Esophagus (tissue), 2 donors: ENCODE measurements at regions not wholly inside any gene's neighbourhood (a gene's known extent, or its start where the extent isn't known, plus 50 kb on each side); places are given as distances from the start of the nearest gene placed in this dataset.

ENCODE experiments used
- H3K27ac ChIP-seq, 2 donors: one replicate each; pipeline ENCODE4 v1.5.1; 2013; ENCODE audit warnings: low read depth in 2 of 2, mild to moderate bottlenecking in 2 of 2, inconsistent platforms in 1 of 2, low read length in 1 of 2, moderate library complexity in 1 of 2
- H3K27me3 ChIP-seq, 2 donors: one replicate each; pipeline ENCODE4 v1.6.1; 2013; ENCODE audit warnings: low read length in 2 of 2, control low read depth in 1 of 2, mild to moderate bottlenecking in 1 of 2; ENCODE audit not compliant: insufficient read depth in 2 of 2, control insufficient read depth in 1 of 2
- H3K36me3 ChIP-seq, 2 donors: one replicate each; pipeline ENCODE4 v1.6.1; 2013; ENCODE audit warnings: low read length in 1 of 2; ENCODE audit not compliant: control insufficient read depth in 2 of 2, insufficient read depth in 2 of 2
- H3K4me1 ChIP-seq, 2 donors: one replicate each; pipeline ENCODE4 v1.6.1; 2013; ENCODE audit warnings: low read length in 1 of 2; ENCODE audit not compliant: control insufficient read depth in 2 of 2, insufficient read depth in 2 of 2
- H3K4me3 ChIP-seq, 2 donors: one replicate each; pipeline ENCODE4 v1.5.1; 2013; ENCODE audit warnings: low read length in 2 of 2, mild to moderate bottlenecking in 2 of 2, low read depth in 1 of 2, moderate library complexity in 1 of 2
- H3K9me3 ChIP-seq, 2 donors: one replicate each; pipeline ENCODE4 v1.6.1; 2013; ENCODE audit warnings: mild to moderate bottlenecking in 2 of 2, low read depth in 1 of 2, low read length in 1 of 2, moderate library complexity in 1 of 2; ENCODE audit not compliant: control insufficient read depth in 2 of 2, insufficient read depth in 1 of 2
- WGBS, 2 donors: extraction: QIAGEN DNeasy Blood & Tissue Kit; methylation state at CpG; one replicate each; pipeline ENCODE4 v1.1.7; 2013; 5-methylcytosine and 5-hydroxymethylcytosine counted together
- donor health status: healthy with polysubstance abuse.
- donor health status: Bipolar disorder and iron deficiency.

GRCh38 chr18:55934821-55935220 lies 346.8 kb upstream of the TCF4 start:
- Histone ChIP-seq H3K27me3 (no peaks in the 10 kb centered on the region), H3K27ac (no peak overlapping the region), H3K4me1 (no peaks in the 10 kb centered on the region), H3K9me3 (peaks cover 0 to 2% of the 10 kb centered on the region in 2 donors), H3K4me3 (no peak overlapping the region), H3K36me3 (no peaks in the 10 kb centered on the region)

DNA sequence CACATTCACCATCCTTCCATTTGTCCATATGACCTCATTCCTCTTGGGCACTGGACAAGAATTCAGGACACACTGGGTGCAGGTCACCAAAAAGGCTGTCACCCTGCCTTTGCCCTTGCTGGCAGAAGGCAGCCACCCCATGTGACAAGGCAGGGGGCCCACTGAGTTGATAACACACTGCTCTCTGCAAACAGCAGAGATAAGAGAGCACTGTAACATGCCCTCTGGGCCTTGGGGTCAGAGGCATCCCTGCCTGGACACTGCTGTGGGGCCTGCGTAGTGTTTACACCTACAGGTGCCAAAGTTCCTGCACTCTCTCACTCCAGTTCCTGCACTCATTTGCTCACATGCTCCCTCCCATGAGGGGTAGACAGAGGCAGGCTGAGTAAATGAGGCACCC lies 344.7 kb upstream of the TCF4 start:
- Histone ChIP-seq H3K9me3 (no peaks in the 10 kb centered on the region), H3K36me3 (no peaks in the 10 kb centered on the region), H3K27ac (no peak overlapping the region), H3K4me1 (no peaks in the 10 kb centered on the region), H3K4me3 (no peak overlapping the region), H3K27me3 (no peaks in the 10 kb centered on the region)
- WGBS, 2 donors, result 94% methylated on average over 1 of the region's 1 CpG

DNA sequence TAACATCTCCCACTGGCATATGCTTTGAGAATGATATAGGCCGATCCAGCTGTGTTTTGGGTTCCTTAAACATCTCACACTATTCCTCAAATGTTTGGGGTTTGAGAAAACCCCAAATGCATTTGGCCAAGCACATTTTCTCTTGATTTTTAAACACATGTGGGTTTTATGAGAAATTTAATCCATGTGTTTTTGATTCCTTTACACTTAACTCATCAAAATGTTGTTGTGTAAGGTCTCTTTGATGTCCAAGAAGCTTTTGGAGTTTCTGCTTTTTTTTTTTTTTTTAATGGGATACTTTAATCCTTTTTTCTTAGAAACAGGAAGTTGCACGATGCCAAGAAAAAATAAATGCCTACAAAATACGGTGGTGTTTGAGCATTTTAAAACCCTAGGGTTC lies 339.8 kb upstream of the TCF4 start:
- Histone ChIP-seq H3K4me1 (no peaks in the 10 kb centered on the region), H3K27ac (no peak overlapping the region), H3K36me3 (no peaks in the 10 kb centered on the region), H3K27me3 (no peaks in the 10 kb centered on the region), H3K9me3 (no peaks in the 10 kb centered on the region), H3K4me3 (no peak overlapping the region)
- WGBS, 2 donors, result 34 to 46% methylated on average over 3 of the region's 3 CpGs

DNA sequence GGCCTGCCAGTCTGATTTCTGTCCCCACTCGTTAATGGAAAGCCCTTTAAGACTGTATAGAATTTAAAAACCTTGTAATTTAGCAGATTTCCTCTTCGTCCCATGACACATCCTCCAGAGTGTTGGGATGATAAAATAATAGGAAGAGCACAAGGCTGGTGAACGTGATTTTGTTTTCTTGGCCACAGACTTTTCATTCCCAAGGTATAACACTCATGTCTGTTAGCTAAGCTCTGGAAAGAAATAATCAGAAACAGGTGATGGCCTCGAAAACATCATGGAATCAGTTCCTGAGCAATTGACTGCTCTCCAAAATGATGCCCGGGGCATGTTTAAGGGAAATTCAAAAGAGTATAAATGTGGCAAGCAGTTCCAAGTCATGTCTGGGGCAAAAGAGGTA lies 337.8 kb upstream of the TCF4 start:
- WGBS, 2 donors, result 81 to 82% methylated on average over 5 of the region's 5 CpGs
- Histone ChIP-seq H3K4me3 (no peak overlapping the region), H3K27ac (no peak overlapping the region), H3K4me1 (no peaks in the 10 kb centered on the region), H3K27me3 (no peaks in the 10 kb centered on the region), H3K36me3 (no peaks in the 10 kb centered on the region), H3K9me3 (no peaks in the 10 kb centered on the region)

DNA sequence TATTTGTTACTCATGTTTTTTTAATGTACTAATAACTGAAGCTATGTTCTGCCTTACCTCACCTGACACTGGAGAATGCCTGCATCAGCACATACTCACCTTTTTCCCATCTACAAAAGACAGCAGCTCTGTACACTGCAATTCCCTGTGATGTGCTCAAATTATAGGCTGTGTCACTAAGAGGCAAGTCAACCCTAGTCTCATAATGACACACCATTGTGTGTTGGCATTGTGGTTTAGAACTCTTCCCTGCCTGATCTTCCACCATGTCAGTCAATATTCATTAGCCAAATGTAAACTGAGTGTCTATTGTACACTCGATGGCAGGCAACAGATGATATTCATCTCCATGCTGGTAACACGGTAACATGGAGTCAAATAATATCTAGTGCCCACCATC lies 332.1 kb upstream of the TCF4 start:
- no peaks in the 10 kb centered on the region for H3K27me3 ChIP-seq
- H3K4me1 ChIP-seq, result no peaks in the 10 kb centered on the region
- 75 to 83% methylated on average over 2 of the region's 2 CpGs for WGBS, 2 donors
- no peak overlapping the region for H3K27ac ChIP-seq
- no peaks in the 10 kb centered on the region for H3K36me3 ChIP-seq
- no peak overlapping the region for H3K4me3 ChIP-seq
- no peaks in the 10 kb centered on the region for H3K9me3 ChIP-seq

- H3K4me3 ChIP-seq, result no peak overlapping the region
- no peaks in the 10 kb centered on the region for H3K27me3 ChIP-seq
- H3K27ac ChIP-seq, result no peak overlapping the region
- H3K36me3 ChIP-seq, result no peaks in the 10 kb centered on the region
- WGBS, 2 donors, result 64 to 79% methylated on average over 6 of the region's 6 CpGs
- H3K4me1 ChIP-seq, result no peaks in the 10 kb centered on the region
- no peaks in the 10 kb centered on the region for H3K9me3 ChIP-seq
Observed at GRCh38 chr18:55918444-55918843, 330.5 kb upstream of the TCF4 start.

DNA sequence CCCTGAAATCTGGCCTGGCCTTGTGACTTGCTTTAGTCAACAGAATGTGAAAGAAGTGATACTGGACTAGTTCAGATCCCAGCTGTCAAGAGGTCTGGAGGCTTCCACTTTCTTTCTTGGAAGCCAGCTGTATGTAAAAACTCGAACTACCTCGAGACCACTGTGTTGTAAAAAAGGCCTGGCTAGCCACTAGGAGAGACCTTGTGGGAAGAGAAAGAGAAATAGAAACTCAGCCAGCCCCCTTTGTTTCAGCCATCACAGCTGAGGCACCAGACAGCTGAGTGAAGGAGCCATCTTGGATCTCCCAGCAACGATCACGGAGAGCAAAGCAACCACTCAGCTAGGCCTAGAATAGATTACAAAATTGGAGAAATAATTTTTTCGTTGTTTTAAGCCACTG lies 324.9 kb upstream of the TCF4 start:
- H3K27ac ChIP-seq, result no peak overlapping the region
- no peaks in the 10 kb centered on the region for H3K4me1 ChIP-seq
- 90 to 91% methylated on average over 5 of the region's 5 CpGs for WGBS, 2 donors
- H3K36me3 ChIP-seq, result no peaks in the 10 kb centered on the region
- H3K4me3 ChIP-seq, result no peak overlapping the region
- no peaks in the 10 kb centered on the region for H3K27me3 ChIP-seq
- no peaks in the 10 kb centered on the region for H3K9me3 ChIP-seq

- no peaks in the 10 kb centered on the region for H3K9me3 ChIP-seq
- H3K27me3 ChIP-seq, result no peaks in the 10 kb centered on the region
- 50 to 53% methylated on average over 2 of the region's 2 CpGs for WGBS, 2 donors
- no peaks in the 10 kb centered on the region for H3K36me3 ChIP-seq
- no peaks in the 10 kb centered on the region for H3K4me1 ChIP-seq
- no peak overlapping the region for H3K4me3 ChIP-seq
- H3K27ac ChIP-seq, result no peak overlapping the region
Observed at GRCh38 chr18:55912071-55912470, 324.1 kb upstream of the TCF4 start.

DNA sequence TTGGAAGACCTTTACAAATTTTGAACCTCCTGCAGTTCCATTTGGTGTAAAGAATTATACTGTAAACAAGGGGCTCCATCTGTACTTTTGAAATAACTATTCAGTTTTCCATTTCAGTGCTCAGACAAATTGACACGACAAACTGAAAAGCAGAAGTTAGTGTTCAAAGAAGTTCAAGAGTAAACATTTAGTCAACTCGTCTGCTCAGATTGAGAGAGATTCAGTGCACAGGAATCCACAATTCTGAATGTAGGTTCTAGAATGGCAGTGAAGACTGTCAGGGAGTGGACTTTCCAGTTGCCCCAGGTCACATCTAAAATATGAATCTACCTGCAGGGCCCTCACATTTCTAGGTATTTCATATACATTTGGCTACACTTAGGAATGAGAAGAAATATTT lies 322.3 kb upstream of the TCF4 start:
- H3K9me3 ChIP-seq, result no peaks in the 10 kb centered on the region
- H3K36me3 ChIP-seq, result no peaks in the 10 kb centered on the region
- no peaks in the 10 kb centered on the region for H3K4me1 ChIP-seq
- 62 to 65% methylated on average over 2 of the region's 2 CpGs for WGBS, 2 donors
- H3K27me3 ChIP-seq, result no peaks in the 10 kb centered on the region
- H3K4me3 ChIP-seq, result no peak overlapping the region
- no peak overlapping the region for H3K27ac ChIP-seq

GRCh38 chr18:55908901-55909366 lies 320.9 kb upstream of the TCF4 start:
- H3K27ac ChIP-seq, result no peak overlapping the region
- WGBS, 2 donors, result 65 to 76% methylated on average over 4 of the region's 4 CpGs
- H3K4me3 ChIP-seq, result no peak overlapping the region
- no peaks in the 10 kb centered on the region for H3K27me3 ChIP-seq
- H3K36me3 ChIP-seq, result no peaks in the 10 kb centered on the region
- no peaks in the 10 kb centered on the region for H3K9me3 ChIP-seq
- H3K4me1 ChIP-seq, result no peaks in the 10 kb centered on the region
